Fibroblast of the aortic adventitia (primary cell): ENCODE measurements at regions not wholly inside any gene's neighbourhood (a gene's known extent, or its start where the extent isn't known, plus 50 kb on each side); places are given as distances from the start of the nearest gene placed in this dataset.

Source experiments
- DNase-seq: peaks from one replicate; pipeline ENCODE4 v3.0.0-alpha.2; 2010; ENCODE audit warnings: low read depth
- H3K4me3 ChIP-seq: 2 replicates; pipeline ENCODE4 v1.5.1; 2011; ENCODE audit warnings: low read depth, mild to moderate bottlenecking, control low read depth, low read length, moderate library complexity
- CTCF ChIP-seq: IDR thresholded peaks from 2 replicates; pipeline ENCODE4 v1.5.1; 2011; ENCODE audit warnings: mild to moderate bottlenecking, low read length, control low read depth, inconsistent platforms; ENCODE audit not compliant: insufficient read depth

- DNase-seq = no peak
- H3K4me3 ChIP-seq = no peak overlapping the region
- TF ChIP-seq CTCF = no peak
Observed at GRCh38 chr6:156396068-156396771, 381.0 kb upstream of the ARID1B start.

GRCh38 chr6:156395276-156395675 is 381.9 kb upstream of the ARID1B start:
- TF ChIP-seq CTCF = no peak
- no peak for DNase-seq
- no peak overlapping the region for H3K4me3 ChIP-seq

GRCh38 chr6:156392648-156393047 is 384.5 kb upstream of the ARID1B start:
- no peak for TF ChIP-seq CTCF
- DNase-seq = no peak
- H3K4me3 ChIP-seq = no peak overlapping the region

GRCh38 chr6:156391977-156392376 is 385.2 kb upstream of the ARID1B start:
- no peak for TF ChIP-seq CTCF
- H3K4me3 ChIP-seq = no peak overlapping the region
- no peak for DNase-seq

- TF ChIP-seq CTCF = no peak
Observed at GRCh38 chr6:156391061-156391672, 386.0 kb upstream of the ARID1B start.

GRCh38 chr6:156390621-156391020 is 386.6 kb upstream of the ARID1B start:
- TF ChIP-seq CTCF = no peak
- no peak overlapping the region for H3K4me3 ChIP-seq
- DNase-seq = no peak

More at GRCh38 chr6:156391061-156391672, 386.0 kb upstream of the ARID1B start:
- no peak for DNase-seq
- no peak overlapping the region for H3K4me3 ChIP-seq
